Activated naive CD4-positive, alpha-beta T cell treated with anti-CD3 and anti-CD28 coated beads, Interleukin-2, amount 50 U/mL, for 16 hours (primary cell): ENCODE measurements at regions not wholly inside any gene's neighbourhood (a gene's known extent, or its start where the extent isn't known, plus 50 kb on each side); places are given as distances from the start of the nearest gene placed in this dataset.
"Not testable (repeated sequence)": the region's sequence is repeated elsewhere in the genome, so short reads cannot be mapped to it uniquely, and the experiment has no call there.

Experiments
- DNase-seq: peaks from one replicate; pipeline ENCODE4 v3.0.0-alpha.2; 2020

DNA sequence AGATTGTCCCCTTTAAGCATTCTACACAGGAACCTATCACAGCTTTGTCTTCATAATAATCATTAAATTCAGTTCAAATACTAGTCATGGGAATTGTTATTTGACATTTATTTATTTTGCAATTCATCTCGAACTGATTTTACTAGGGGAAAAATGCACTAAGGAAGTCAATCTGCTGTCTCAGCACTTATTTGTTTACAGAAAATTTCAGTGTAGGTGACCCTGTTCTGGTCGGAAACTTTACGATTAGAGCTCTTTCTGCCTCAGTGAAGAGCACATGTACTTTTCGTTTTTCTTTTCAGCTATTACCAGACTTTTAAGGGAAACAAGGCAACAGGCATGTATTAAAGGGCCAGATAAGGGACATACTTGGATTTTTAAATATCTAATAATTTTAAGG, 1405.7 kb upstream of the ZEB2 start:
- no peak for DNase-seq

DNA sequence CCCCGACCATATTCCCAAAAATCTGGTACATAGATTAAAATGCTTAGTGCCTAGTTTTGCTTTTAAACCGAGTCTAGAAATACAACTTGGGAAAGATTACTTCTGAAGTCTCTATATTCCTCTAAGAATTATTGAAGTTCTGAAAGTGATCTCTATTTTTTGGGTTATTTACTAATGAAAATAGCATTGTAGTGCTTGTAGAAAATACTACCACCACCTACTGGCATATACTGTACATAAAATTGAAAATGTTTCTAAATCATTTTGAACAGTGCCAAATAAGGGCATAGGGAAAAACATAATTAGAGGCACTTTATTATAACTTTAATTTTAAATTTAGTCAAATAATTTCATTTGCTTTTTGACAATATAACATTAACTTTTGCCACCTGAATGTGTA, 1399.6 kb upstream of the ZEB2 start:
- DNase-seq, result no peak

DNA sequence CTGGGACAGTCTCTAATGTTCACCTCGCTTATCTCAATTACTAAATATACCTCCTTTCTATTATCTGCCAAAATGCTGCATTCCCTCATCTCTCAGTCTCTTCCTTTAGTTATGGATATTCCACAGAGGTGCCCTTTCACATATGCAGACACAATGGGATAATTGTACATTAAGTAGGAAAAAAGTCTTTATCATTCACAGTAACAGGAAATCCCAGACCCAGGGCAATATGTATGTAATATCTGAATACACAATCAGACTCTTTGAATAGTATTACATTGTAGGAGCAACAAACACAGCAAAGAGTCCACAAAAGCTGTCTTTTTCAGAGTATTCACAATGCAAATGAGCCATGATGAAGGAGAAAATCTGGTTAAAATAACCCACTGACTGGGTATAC, 1399.0 kb upstream of the ZEB2 start:
- no peak for DNase-seq

DNA sequence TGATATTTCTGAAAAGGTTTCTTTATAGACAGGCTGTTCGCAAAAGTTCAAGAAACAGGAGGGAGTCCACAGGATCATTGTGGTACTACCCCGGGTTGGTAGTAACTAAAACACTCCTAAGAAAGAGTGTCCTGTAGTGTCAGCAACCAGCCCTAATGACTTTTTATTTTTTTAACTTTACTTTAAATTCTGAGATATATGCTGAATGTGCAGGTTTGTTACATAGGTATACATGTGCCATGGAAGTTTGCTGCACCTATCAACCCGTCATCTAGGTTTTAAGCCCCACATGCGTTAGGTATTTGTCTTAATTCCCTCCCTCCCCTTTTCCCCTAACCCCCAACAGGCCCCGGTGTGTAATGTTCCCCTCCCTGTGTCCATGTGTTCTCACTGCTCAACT, 1396.9 kb upstream of the ZEB2 start:
- no peak for DNase-seq

DNA sequence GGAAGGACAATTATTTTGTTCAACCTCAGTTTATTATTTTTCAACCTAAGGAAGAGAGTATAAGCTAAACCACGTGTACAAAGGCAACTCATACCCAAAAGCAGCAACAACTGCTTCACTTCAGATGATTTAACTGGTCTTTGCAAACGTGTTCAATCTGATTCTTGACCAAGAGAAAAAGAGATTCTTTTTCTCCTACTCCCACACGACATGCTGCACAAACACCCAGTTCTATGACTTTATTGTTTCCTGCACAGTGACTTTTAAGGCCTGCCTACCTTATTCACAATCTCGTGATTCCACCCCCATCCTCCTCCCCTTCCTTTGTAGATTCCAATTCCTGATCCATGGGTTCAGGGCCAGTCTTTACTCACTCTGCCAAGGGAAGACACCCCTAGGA, 1394.8 kb upstream of the ZEB2 start:
- no peak for DNase-seq

DNA sequence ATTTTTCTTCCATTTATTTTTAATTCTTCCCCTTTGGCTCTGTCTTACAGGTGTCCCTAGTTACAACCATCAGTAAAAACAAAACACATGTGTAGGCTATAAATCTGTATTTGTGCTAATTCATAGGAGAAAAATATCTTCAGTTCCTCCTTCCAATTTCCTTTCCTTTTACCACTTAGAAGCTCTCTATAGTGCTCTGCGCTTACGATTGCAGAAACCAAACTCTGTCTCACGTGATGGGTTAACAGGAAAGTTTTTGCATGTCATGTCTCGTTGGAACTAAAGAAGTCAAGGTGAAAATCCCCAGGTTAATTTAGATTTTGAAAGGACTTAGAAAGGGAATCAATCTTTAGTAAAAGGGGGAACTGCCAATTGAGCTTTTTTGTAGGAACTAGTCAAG, 1390.5 kb upstream of the ZEB2 start:
- no peak for DNase-seq

DNA sequence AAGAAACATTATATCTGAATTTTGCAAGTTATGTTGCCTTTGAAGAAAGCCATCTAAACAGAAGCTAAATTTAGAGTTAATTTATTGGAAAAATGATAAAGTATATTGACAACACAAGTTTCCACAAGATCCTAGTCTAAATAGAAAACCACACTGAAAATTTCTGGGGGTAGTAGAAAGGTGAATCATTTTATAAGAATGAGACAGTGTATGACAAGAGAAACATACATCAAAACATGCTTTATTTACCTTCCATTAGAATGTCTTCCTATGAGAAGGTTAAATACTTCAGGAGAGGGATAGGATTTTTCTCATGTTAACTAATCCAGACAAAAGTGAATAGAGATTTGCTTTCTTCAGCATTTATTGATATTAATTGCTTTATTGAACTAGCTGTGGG, 1389.8 kb upstream of the ZEB2 start:
- no peak for DNase-seq

DNA sequence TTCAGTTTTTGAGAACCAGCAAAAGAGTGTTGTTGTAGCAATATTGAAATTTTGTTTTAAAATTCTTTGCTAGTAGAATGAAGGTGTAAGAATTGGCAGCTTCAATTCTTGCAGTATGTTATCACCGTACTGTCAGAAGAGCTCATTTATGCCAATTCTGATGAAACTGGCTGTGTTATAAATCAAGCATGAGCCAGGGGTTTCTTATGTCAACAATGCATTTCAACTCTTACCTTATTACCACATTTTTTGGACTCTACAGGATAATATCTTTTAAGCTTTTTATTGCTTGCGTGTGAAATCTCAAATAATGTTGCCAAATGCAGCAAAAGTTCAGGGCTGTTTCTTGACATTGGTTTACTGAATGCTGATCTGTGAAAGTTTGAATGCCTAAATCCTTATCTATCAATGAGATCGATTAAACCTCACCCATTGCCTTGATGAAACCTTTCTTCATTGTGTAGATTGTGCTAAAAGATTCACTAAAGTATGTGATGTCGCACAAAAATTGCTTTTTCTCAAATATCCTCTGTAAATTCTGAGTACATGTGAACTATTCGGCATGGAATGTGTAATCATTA, 1389.3 kb upstream of the ZEB2 start:
- no peak for DNase-seq

DNA sequence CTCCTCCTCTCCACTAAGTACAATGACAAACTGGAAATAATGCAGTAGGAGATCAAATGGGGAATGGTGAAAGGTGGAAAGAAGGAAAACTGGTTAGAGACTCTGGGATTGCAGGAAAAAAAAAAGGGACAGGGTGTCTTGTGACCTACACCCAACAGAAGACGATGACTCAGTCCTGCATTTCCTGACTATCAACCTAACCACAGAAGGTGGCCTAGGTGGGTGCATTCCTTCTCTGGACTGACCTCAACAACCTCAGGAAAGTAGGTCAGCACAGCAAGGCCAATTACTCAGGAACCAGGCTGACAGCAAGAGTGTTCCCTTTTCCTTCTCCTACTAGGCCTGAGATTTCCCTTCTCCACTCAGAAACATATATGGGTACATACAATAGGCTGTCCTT, 1386.4 kb upstream of the ZEB2 start:
- DNase-seq, result no peak

DNA sequence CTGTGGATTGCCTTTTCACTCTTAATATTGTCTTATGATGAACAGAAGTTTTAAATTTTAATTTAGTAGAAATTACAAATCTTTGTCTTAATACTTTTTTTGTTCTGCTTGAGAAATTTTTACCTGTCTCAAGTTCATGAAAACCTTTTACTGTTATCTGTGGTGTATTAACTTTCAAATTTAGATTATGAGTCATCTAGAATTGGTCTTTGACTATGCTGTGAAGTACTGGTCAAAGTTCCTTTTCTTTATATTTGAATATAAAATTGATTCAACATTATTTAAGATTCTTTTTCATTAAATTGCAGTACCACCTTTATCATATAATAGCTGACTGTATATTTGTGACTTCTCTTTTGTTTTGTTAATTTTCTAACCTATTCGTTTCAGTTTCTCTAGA, 1385.5 kb upstream of the ZEB2 start:
- no peak for DNase-seq

DNA sequence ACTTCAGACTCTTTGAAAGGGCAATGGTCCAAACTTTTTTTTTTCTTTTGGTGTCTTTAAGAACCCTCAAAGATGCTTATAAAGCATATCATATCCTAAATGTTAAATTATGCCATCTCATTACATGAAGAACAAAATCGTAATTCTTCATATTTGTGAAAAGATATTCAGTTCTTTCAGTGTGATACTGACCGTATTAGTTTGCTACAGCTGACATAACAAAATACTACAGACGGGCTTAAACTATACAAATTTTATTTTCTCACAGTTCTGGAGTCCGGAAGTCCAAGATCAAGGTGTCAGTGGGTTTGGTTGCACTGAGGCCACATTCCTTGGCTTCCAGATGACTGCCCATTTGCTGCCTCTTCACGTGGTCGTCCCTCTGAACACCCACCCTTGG, 1377.2 kb upstream of the ZEB2 start:
- DNase-seq, result no peak

DNA sequence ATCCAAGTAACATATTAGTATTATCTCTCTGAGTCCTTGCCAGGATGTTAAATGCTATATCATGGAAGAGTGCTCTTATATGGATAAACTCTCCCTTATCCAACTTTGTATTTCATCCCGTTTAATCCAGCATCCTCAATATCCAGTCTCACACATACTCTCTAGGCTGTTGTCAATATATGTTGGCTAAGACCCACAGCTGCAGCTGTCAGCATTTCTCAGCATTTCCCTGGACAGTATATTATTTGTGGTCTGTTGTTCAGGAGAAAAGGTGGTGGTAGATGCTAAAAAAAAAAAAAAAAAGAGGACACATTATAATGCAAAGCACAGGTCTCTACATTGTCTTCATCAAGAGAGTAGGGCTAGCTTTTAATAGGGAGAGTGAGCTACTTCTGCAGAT, 1368.0 kb upstream of the ZEB2 start:
- no peak for DNase-seq

DNA sequence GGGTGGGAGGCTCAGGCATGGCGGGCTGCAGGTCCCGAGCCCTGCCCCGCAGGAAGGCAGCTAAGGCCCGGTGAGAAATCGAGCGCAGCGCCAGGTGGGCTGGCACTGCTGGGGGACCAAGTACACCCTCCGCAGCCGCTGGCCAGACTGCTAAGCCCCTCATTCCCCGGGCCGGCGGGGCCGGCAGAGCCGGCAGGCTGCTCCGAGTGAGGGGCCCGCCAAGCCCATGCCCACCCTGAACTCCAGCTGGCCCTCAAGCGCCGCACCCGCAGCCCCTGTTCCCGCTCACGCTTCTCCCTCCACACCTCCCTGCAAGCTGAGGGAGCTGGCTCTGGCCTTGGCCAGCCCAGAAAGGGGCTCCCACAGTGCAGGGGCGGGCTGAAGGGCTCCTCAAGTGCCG, 1361.1 kb upstream of the ZEB2 start:
- DNase-seq, result not testable (repeated sequence)

DNA sequence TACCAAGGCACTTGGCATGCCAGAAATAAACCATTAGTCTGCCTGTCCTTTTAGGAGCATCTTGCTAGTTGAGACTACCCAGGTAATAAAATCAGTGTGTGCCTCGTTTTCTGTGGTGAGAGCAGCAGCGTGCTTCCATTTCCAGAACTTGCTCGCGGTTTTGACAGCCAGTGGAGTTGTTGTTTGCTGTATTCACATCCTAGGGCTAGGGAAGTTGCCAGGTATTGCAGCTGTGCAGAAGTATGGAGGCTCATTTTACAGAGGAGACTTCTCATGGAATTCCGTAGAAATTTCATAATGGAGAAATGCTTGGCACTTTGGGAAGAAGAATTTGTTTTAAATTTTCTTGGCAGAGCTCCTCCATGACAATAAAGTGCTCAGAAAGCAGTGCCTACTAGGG, 1355.1 kb upstream of the ZEB2 start:
- DNase-seq, result no peak

DNA sequence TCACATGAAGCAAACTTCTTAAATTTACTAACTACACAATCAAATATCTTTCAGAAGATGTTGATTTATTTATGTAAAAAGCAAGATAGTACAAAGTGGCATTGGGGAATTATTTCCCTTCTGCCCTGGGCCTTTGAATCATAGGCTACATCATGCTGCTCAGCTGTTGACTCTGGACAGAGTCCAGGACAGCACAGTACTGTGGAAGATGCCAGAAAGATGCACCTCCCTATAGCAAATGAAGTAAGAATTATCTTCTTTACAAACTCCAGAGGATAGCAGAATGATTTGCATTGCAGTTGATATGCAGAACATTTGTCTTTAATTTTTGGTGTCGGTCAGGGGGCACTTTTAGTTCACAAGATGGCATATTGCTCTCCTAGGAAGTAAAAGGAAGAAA, 1354.5 kb upstream of the ZEB2 start:
- DNase-seq, result no peak

DNA sequence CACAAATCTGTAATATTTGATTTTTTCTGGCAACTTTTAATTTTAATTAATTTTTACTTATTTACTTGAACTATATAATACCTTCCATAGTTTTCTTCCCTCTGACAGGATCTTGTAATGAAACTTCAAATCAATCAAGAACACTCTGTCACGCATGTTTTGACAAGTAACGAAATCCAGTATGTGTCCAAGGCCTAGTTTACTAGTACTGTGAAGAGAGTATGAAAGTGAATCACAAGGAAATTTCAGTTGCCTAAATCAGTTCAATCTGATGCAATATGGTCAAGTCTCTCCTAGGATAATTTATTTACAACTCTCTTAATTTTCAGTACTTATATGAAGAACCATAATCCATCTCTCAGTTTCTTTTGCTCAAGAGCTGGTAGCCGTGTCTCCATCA, 1344.6 kb upstream of the ZEB2 start:
- no peak for DNase-seq

DNA sequence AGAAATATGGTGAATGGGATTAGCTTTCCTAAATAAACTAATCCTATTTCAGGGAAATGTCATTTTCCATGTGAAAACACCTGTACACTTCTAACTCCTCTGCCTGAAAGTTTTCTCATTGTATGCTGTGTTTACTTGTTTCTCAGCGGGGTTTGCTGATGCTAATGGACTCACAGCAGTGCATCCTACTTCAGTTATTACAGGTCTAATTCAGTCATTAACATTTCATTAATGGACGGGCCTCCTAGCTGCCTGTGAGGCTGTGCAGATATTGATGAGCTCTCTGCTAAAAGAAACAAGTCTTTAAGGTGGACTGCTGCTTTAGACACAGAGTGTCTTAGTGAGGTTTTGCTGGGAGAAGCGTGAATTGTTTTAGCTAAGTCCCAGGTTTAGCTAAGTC, 1342.0 kb upstream of the ZEB2 start:
- DNase-seq, result no peak

DNA sequence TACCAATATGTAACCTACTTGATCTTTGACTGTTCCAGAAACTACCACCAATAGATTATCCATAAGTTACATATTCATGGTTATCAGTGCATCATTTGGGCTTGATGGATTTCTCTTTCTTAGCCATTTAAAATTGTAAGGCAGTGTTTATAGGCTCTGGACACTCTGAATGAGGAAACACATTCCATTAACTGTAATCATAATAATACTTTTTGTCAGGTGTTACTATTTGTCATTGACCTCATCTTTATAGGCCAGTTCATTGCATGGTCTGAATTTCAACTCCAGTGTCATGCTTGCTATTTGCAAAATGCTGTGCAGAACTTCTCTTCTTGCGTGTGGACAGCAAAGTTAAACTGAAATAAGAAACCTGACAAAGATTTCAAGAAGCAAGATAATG, 1340.2 kb upstream of the ZEB2 start:
- DNase-seq, result no peak

DNA sequence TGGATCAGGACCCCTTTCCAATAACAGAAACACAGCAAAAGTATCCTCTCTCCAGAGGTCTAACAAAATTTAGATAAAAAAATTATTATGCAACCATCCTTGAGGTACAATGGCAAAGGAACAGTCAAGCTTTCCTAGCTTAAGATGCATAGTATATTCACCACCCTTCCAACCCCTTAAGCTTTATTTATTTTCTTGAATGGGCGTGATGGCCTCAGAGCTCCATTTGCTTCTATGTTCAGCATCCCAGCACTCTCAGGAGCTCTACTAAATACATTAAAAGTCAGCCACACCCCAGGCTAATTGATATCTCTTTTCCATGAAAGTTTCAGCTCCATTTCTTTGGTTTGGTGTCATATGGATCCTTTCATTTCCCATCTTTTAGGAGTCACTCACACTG, 1335.2 kb upstream of the ZEB2 start:
- no peak for DNase-seq

DNA sequence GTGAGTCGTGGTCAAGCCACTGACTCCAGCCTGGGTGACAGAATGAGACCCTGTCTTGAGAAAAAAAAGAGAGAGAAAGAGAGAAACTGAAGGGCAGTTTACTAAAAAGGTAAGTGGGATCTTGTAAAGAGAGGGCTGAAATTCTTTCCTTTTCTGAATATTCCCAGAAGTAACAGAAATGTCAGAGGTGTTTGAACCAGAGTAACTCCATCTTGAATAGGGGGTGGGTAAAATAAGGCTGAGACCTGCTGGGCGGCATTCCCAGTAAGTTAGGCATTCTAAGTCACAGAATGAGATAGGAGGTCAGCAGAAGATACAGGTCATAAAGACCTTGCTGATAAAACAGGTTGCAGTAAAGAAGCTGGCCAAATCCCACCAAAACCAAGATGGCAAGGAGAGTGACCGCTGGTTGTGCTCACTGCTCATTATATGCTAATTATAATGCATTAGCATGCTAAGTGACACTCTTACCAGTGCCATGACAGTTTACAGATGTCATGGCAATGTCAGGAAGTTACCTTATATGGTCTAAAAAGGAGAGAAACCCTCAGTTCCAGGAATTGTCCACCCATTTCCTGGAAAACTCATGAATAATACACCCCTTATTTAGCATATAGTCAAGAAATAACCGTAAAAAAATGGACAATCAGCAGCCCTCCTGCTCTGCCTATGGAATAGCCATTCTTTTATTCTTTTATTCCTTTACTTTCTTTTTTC, 1334.3 kb upstream of the ZEB2 start:
- DNase-seq, result no peak

DNA sequence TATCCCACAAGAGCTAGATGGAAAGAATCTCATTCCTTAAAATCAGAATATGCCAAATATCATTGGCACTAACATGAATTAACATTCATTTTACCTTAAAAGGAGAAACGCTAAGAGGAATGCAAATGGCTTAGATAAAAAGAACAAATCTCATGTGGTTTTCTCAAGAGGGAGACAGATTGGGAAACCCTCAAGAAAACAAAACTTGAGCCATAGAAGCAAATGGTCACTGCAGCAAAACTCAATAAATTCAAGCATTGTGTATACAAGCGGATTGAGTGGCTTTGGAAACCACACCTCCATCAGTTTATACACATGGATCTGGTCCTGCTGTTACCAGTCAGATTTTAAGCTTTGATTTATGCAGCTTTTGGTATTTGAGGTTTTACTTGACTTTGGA, 1331.8 kb upstream of the ZEB2 start:
- DNase-seq, result no peak

DNA sequence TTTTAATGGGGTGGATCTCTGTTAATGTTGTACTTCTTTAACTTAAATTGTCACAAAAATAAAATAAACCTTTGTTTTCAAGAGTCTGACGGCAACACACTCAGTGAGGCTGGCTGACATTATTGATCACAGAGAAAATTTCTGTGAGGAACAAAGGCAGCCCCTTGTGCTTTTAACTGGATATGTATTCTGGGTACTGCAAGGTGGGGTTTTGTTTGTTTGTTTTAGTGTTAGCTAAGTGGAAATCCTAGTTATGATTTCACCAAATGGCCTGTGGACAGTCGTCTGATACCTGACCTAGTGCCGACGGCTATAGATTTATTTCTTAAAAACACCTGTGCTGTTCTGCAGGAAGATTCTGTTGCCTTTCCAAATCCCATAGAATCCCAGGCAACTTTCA, 1329.5 kb upstream of the ZEB2 start:
- no peak for DNase-seq

DNA sequence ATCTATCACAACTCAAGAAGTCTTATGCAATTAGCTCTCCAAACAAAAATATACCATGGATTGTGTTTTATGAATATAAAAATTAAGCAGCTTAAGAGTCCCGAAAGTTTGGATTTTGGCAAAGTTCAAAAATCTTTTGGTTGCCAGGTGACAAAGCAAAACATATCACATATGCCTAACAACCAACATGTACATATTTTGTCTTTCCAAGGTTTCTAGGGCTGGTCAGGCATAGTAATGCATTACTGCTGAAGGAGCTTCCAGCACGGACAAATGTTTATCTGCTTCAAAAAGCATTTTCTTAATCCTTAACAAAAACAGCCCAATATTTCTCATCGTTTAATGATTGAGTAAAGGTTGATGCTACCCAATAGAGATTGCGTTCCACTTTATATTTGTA, 1327.1 kb upstream of the ZEB2 start:
- no peak for DNase-seq

DNA sequence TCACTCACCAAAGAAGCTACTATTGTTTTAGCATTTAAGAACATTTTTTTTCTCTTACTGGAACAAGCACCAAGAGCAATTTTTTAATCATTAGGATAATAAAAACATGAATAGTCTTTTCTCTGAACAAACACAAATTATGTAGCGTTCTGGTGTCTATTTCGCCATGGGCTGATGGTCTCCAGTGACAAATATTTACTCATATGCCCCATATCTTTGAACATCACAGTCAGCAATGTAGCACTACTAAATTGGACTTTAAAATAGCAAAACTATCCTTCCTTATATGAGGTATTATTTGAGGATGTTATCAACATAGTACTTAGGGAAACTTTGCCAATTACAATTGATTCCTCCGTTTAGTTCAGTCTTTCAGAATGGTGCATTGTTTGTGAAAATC, 1326.0 kb upstream of the ZEB2 start:
- no peak for DNase-seq

DNA sequence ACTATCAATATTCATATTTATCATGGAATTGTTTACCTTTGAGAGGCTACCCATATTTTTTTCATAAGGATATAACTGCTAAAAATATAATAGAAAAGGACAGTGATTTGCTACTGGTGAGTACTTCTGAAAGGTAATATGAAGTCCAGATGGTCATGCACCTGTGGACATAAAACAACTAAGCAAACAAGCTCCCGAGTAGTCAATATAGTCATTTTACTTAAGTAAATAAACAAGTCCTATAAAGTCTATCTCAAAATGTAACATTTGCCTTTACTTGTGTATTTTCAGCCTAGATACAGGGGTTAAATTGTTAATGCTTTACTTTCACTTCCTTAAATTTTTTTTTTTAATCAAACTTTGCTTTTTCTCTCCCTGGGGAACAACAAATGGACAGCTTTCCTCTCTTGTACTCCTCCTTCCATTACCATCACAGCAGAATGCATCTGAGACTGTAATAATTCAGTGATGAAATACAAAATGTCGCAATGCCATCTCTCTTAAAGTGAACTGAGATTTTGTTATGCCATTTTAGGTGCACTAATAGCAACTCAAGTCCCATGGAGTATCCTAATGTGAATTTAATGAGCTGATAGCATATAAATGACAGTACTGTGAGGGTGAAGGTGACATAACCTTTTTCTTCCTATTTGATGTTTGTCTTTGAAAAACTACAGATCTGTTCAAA, 1325.4 kb upstream of the ZEB2 start:
- DNase-seq, result no peak
